ENCODE measurements at regions not wholly inside any gene's neighbourhood (a gene's known extent, or its start where the extent isn't known, plus 50 kb on each side); places are given as distances from the start of the nearest gene placed in this dataset.

DNA sequence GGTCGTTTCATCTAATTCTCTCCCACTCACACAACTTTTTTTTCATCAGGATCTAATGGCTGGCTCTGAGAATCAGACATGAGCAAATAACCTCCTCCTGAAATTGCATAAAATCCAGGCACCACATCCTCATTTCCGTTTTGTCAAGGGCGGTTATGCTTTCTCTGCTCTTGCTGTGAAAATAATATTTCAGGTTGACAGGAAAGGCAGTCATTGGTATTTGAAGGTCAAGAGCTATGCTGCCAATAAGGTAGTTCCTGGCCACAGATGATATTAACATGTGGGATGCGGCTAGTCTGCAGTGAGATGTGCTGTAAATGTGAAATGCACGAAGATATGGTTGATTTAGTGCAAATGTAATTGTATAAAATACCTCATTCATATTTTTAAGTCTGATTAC is 870.2 kb upstream of the TMEM132C start:
- TF ChIP-seq EP300 (IDR thresholded peaks at IDR 0.05) (no peak), POLR2A (IDR thresholded peaks at IDR 0.05) (no peak), POLR2AphosphoS5 (IDR thresholded peaks at IDR 0.05) (no peak)
- TF ChIP-seq, protein P1, sequence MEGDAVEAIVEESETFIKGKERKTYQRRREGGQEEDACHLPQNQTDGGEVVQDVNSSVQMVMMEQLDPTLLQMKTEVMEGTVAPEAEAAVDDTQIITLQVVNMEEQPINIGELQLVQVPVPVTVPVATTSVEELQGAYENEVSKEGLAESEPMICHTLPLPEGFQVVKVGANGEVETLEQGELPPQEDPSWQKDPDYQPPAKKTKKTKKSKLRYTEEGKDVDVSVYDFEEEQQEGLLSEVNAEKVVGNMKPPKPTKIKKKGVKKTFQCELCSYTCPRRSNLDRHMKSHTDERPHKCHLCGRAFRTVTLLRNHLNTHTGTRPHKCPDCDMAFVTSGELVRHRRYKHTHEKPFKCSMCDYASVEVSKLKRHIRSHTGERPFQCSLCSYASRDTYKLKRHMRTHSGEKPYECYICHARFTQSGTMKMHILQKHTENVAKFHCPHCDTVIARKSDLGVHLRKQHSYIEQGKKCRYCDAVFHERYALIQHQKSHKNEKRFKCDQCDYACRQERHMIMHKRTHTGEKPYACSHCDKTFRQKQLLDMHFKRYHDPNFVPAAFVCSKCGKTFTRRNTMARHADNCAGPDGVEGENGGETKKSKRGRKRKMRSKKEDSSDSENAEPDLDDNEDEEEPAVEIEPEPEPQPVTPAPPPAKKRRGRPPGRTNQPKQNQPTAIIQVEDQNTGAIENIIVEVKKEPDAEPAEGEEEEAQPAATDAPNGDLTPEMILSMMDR (IDR thresholded peaks at IDR 0.05), result no peak

Data from stomach (tissue), 4 donors.